HG02981 (cell line): ENCODE measurements at regions not wholly inside any gene's neighbourhood (a gene's known extent, or its start where the extent isn't known, plus 50 kb on each side); places are given as distances from the start of the nearest gene placed in this dataset.
"Not testable (repeated sequence)": the region's sequence is repeated elsewhere in the genome, so short reads cannot be mapped to it uniquely, and the experiment has no call there.

Experiments
- ATAC-seq: cut with Tn5 transposase; IDR thresholded peaks from one replicate; pipeline ENCODE4 v1.9.1; 2021; ENCODE audit warnings: mild to moderate bottlenecking, moderate library complexity; ENCODE audit not compliant: unreplicated experiment

- no peak for ATAC-seq
Measured at GRCh38 chrX:40418146-40418812, 162.5 kb upstream of the ATP6AP2 start.

DNA sequence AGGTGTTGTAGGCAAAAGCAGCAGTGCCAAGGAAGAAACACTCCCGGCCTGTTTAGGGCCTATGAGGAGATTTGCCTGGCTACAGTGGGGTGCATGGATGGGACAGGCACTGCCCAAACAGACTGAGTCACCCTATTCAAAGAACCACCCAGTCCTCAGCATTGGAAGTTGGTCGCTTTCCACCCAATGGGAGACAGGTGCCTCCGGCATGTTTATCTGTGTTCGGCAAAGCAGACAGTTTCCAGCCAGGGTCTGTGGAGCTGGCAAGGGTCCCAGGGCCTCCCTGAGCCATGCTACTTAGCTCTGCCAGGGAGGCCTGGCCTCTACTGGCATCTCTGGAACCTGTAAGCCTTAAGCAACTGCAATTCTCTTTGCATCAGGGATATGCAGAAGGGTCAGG, 165.1 kb upstream of the ATP6AP2 start:
- ATAC-seq: no peak

DNA sequence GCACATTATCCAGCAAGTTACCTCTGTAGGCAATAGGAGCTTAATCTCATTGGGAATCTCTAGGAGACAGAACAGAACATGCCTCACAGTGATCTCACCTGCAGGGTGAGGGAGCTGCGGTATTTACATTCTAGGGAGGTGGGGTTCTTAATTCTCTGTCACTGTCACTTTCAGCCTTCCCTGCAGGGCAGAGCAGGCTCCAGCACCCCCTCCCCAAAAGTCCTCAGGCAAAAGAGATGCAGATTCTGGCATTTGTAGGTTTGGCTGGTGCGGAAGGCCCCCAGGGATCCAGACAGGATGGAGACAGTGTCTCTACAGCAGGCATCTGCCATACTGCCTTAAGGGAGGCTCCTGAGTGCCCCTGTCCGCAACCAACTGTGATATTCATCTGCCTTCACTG, 166.4 kb upstream of the ATP6AP2 start:
- no peak for ATAC-seq

DNA sequence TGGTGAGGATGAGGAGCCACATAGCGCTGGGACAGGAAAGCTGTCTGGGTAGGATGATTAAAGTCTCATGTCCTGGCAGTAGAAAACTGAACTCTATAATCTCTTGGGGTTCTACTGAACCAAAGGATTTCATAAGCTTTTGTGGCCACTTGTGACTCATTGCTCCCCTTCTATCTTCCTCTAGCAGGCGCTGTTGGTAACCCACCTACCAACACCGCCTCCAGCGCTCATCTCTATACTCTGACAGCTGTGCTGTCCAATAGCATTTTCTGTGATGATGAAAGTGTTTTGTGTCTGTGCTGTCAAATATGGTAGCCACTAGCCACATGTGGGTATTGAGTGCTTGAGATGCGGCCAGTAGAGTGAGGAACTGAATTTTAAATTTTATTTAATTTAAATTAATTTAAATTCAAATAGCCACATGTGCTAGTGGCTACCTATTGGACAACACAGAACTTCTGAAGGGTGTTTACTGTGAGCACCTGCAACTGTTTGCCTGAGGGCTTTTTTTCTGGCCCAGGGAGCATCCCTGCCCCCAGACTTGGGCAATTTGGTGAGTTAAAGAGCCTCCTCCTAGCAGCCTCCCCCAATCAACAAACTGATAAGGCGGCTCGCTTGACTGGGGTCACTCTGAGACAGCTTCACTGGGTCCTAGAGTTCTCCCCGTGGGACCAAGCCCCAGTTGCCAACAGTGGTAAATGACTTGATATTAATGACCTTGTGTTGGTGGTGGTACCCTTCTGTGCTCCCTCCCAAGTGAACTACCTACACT, 169.2 kb upstream of the ATP6AP2 start:
- ATAC-seq: no peak

DNA sequence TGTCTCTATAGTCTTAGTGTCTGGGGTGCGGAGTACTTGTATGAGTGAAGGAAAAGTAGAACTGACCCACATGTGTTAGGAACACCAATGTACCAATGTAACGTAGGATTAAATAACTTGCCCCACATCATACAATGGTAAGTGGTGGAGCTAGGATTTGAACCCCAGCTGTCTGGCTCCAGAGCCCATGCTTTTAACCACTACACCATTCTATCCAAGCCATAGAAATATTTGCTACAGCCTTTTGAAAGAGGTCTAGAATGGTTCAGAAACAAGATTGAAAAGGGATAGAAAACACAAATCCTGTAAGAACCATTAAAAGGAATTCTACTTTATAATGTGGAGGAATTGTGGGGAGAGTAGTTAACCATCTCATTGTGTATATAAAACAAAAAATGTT, 169.9 kb upstream of the ATP6AP2 start:
- no peak for ATAC-seq

DNA sequence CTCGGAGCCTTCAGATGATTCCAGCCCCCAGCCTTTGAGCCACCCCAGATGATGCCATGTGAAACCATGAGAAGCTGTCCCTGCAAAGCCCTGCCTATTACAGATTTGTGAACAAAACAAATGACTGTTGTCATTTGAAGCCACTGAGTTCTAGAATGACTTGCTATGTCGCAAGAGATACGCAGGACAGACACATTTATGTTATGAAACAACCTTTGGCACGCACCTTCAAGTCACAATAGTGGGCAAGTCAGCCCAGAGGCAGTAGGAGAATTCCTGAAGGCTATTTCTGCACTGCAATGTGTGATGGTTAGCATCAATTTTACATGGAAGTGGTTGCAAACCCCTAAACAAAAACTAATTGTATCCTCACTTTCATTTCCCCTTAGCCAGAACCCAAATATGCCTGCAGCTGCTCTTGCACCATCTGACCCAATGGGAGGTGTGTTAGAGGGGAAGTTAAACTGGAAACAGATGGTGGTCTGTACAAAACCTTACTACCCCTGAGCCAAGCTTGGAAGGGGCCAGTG, 174.4 kb upstream of the ATP6AP2 start:
- peak; percentile 41 for ATAC-seq

GRCh38 chrX:40405399-40405798, 175.4 kb upstream of the ATP6AP2 start:
- no peak for ATAC-seq

DNA sequence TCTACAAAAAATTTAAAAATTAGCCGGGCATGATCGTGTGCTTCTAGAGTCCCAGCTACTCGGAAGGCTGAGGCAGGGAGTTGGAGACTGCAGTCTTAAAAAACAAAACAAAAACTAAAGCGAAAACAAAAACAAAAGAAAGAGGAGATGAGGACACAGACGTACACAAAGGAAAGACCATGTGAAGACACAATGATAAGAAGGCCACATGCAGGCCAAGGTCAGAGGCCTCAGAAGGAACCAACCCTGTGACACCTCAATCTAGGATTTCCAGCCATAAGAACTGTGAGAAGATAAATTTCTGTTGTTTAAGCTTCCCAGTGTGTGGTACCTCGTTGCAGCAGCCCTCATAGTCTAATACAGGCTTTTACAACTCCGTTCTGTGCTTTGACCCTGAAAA, 177.0 kb upstream of the ATP6AP2 start:
- ATAC-seq: no peak

DNA sequence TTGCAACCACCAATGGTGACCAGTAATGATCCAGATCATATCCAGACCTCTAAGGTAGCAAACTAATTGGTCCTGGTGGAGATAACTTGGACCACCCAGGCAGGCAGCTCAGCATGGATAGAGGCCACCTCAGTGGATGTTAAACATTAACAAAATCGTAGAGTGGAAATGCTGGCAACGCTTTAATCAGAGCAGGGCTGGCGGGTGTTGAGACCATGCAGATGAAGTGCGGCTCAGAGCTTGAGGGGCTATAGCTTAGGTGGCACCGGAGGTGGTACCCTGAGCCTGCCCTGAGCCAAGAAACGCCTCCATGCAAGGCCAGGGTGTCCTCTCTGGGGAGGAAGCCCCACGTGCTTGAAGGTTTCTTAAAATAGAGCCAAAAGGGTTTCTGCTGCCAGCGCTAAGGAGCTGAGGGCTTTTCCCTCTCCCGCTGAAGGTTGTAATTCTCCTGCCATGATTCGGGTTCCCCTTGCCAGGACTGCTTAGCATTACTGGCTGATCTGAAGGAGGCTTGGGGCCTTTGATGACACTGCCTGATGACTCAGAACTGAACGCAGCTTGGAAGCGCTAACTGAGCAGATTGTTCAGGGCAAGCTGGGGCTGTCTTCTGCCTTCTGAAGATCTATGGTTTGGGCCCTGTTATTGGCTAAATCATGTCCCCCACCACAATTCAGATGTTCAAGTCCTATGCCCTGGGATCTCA, 177.8 kb upstream of the ATP6AP2 start:
- no peak for ATAC-seq

DNA sequence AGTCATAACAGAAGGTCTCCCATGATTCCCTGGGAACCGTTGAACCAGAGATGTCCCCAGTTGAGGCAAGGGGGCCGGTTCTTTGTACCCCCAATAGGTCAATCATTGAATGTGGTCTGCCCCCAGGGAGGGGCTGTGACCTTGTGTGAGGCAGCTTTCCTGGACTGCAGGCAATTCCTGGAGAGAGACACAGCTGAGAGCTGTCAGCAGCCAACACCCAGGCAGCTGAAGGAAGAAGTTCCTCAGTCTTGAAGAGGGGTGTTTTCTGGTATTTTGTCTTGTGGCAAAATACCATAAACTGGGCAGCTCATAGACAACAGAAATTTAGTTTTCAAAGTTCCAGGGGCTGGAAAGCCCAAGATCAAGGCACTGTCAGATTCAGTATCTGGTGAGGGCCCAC, 185.7 kb upstream of the ATP6AP2 start:
- ATAC-seq: no peak

GRCh38 chrX:40394302-40394701, 186.5 kb upstream of the ATP6AP2 start:
- ATAC-seq: no peak

DNA sequence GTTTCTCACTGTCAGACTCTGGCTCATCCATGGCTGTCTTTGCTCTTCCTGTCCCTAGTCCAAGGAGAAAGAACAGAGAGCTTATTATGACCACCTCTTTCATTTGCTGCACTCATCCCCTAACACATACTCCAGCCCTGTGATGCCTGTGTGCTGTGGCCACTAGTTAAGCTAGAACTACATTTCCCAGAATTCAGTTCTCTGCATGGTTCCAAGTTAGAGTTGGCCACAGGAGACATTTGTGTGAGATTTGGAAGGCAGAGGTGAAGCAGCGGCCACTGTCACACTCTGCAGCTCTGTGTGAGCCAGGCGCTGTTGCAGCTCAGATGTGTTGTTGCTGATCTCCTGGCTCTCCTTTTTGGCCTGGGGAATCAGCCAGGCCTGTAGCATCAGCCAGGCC, 188.2 kb upstream of the ATP6AP2 start:
- no peak for ATAC-seq

DNA sequence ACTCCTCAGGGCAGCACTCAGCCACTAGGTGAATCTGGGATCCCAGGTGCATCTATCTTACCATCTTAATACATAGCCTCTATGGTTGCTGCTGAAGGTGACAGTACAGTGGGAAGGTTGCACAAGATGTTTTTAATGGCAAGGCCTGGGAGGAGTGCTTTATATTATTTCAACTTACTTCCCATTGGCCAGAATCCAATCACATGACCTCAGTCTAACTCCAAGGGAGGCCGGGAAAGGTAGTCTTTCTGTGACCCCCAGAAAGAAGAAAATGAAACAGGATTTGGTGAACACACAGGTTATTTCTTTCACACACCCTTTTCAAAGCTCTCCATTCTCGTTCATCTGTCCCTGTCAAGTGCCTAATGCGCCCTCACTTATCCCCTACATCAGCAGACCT, 189.1 kb upstream of the ATP6AP2 start:
- ATAC-seq: no peak

GRCh38 chrX:40389555-40389954, 191.2 kb upstream of the ATP6AP2 start:
- no peak for ATAC-seq

GRCh38 chrX:40388441-40388840, 192.3 kb upstream of the ATP6AP2 start:
- no peak for ATAC-seq

DNA sequence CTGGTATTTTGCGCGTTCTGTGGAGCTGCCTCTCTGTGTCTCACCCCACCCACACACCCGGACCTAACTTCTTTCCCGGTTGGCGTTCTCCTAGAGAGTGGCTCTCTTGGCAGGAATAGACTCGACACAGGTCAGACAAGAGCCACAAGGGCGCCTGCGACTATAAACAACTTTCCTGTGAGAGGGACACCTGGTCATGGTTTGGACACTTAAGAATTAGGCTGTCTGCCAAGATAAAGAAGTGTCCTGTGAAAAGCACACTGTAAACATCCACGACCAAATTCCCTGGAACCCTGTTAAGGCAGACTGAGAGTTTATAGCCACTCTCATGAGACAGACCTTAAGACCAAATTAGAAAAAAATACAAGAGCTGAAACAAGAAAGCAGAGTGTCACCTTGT, 192.9 kb upstream of the ATP6AP2 start:
- not testable (repeated sequence) for ATAC-seq

- not testable (repeated sequence) for ATAC-seq
Measured at GRCh38 chrX:40387311-40387710, 193.5 kb upstream of the ATP6AP2 start.

- no peak for ATAC-seq
Measured at GRCh38 chrX:40385682-40386081, 195.1 kb upstream of the ATP6AP2 start.

- ATAC-seq: no peak
Measured at GRCh38 chrX:40385256-40385655, 195.5 kb upstream of the ATP6AP2 start.

DNA sequence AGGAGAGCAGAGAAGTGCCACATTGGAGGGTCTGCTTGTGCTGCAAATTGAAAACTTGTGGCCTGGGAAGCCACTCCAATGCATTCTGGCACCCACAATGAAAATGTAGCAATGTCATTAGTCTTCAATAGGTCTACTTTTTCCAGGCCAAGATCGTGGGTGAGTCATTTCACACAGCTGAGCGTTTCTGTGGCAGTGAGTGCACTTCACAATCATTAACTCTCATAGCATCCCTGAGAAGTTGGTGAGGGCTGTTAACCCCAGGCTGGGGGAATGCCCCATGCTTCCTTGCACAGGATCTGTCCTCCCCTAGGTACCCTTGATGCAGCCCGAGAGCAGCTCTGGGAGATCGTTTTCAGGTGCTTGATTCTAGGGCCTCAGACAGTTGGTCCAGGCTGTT, 196.8 kb upstream of the ATP6AP2 start:
- ATAC-seq: no peak

DNA sequence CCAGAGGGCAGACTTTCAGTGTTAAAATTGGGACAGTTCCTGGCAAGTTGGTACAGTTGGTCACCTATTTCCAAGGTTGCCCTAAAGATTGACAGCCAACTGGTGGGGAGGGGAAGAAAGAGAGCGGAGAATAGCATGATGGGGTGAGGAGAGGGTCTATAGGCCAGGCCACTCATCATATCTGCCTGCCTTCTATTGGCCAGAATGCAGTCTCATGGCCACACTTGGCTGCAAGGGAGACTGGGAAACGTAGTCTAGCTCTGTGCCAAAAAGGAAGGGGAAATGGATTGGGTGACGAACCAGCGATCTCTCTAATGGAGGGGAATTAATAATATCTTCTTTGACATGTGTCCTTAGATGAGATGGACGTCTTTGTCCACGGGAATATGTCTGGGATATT, 197.4 kb upstream of the ATP6AP2 start:
- no peak for ATAC-seq
